GM19240 (cell line): ENCODE measurements at regions not wholly inside any gene's neighbourhood (a gene's known extent, or its start where the extent isn't known, plus 50 kb on each side); places are given as distances from the start of the nearest gene placed in this dataset.

Experiments
- DNase-seq: peaks from one replicate; pipeline ENCODE4 v3.0.0; 2011; ENCODE audit warnings: low spot score; ENCODE audit not compliant: insufficient read length

DNA sequence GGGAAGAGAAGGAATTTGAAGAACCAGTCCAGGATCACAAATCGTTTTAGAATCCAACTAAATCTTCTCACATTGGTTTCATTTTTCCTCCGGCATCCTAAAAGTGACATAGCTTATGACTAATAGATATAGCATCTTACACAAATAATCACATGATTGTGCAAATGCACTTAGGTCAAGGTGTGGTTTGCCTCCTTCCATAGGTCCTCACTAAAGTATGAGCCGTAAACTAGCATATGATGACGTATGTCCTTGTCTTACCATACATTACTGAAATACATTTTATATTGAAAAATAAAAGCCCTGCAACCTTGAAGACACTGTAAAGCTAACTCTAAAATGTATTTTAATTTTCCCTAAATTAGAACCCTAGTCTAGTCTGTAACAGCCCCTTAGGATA, 362.7 kb upstream of the ADAMTS16 start:
- DNase-seq = no peak

DNA sequence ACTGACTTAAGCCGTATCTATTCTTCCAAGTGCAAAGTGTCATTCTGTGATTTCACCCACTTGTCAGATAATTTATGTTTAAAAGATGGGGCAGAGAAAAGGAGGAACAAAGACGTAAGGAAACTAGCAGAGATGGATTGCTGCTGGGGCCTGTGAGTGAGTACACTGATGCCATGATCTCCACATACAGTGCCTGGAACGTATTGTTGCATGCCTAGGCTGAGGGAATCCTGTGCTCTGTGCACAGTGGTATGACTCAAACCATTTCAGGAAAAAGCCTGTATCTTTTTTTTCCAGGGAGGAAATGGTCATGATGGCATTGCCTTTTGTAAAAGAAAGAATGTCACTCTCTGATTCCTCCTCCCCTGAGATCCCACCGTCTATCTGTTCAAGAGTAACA, 359.5 kb upstream of the ADAMTS16 start:
- no peak for DNase-seq

- DNase-seq = no peak
These were observed 358.8 kb upstream of the ADAMTS16 start for GRCh38 chr5:4781299-4781698.

- no peak for DNase-seq
These were observed 354.2 kb upstream of the ADAMTS16 start for GRCh38 chr5:4785971-4786370.

DNA sequence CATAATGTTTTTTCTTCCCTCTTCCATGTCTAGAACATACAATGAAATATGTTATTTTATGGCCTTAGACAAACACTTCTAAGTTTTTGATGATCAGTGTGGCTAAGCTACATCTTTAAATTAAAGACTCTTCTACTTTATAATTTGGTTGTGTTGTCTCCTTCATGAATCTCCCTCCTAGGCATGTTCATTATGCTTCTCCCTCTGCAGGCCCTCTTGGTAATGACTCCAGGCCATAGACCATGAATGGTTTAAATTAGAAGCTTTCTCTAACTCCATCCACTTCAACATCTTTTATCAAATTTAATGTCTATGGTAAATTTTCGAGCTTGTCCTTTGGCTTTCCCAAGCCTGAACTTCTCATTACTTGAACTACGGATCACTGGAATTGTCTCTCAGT, 342.7 kb upstream of the ADAMTS16 start:
- no peak for DNase-seq

GRCh38 chr5:4802044-4802443, 338.1 kb upstream of the ADAMTS16 start:
- DNase-seq = no peak

DNA sequence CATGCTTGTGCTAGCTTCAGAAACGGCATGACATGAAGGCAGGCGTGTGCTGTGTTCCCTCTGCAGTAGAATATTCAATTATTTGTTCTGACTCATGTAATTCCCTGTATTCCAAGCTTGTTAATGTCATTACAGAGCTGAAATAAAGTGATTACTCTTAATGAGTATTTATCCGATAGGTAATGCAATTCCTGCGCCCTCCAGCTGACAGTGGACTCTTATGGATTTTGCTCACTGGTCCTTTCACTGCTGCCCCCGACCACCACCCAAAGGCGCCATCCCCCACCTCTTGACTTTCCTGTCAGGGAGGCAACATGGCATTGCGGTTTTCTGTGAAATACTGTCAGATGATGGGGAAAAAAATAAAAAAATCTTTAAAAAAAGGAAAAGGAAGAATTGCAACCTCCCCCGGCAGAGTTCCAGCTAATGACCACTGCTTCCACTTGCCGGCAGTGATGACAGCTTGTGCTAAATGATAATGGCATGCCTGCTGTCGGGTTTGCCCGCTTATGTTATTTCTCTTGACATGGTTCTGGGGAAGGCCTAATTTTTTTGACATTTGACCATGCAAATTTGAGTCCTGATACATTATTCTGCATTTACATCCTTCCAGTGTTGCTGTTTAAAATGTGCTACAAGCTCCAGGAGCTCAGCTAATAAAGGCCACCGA, 335.3 kb upstream of the ADAMTS16 start:
- no peak for DNase-seq

DNA sequence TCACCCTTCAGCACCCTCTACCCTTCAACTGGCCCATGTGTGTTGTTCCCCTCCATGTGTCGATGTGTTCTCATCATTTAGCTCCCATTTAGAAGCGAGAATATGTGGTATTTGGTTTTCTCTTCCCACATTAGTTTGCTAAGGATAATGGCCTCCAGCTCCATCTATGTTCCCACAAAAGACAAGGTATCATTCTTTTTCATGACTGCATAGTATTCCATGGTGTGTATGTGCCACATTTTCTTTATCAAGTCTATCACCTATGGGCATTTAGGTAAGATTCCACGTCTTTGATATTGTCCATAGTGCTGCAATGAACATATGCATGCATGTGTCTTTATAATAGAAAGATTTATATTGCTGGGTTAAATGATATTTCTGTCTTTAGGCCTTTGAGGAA, 325.1 kb upstream of the ADAMTS16 start:
- no peak for DNase-seq

DNA sequence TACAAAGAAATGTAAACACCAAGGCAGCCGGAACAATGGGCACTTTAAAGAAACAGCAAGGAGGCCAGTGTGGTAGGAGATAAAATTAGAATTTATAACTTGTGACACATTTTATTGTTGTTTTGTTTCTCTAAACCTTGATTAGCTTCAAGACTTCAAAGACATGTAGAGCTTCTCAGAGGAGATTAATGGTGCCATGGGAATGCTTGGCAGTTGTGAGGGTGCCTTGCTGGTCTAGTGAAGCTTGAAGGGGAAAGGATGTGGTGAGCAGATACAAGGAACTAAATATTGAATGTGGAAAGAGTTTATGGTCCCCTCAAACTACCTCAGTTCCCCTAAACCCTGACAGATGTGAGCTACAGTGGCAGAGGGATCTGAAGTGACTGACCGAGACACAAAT, 322.4 kb upstream of the ADAMTS16 start:
- DNase-seq = no peak

DNA sequence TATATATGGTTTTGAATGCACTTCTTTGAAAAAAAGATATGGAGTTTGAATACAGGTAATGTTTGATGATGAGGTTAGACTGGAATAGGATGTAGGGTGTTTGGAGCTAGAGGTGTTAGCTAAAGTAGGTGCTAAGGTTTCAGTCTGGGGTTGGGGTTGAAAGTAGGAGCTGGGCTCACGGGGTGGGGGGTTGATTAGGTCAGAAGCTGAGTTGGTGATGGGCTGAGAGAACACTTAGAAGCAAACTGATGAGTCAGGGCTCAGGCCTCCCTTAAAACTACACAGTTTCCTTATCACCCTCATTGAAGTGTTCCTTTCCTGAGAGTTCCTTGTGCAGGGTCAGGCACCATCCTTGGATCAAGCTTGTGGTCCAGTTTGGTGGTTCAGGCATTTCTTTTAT, 308.8 kb upstream of the ADAMTS16 start:
- DNase-seq = no peak

GRCh38 chr5:4832471-4832870, 307.7 kb upstream of the ADAMTS16 start:
- no peak for DNase-seq

DNA sequence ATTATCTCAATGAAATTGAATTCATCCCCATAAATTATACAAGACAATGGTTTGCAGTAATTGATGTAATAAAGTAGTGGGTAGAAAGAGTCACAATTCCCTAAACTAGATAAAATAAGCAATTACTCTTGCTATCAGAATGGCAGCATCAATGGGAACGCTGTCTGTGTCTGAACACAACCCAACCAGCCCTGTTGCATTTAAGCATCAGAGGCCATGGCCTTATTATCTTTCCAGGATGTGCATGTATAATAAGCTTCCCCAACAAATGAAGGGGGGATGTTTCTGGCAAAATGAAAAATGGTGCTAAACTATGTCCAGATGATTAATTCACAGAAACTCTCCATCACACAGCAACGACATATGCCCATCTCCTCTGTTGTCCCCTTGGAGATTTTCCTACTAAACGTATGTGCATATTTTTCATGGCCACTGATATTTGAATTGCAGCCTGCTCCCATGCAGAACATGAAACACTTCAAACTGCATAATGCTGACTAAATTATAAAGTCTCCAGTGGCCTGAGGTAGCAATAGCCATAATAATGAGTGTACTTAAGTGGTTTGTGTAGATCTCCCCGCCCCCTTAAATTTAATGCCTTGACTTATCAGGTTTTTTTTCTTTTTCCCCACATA, 306.9 kb upstream of the ADAMTS16 start:
- no peak for DNase-seq

- no peak for DNase-seq
These were observed 302.6 kb upstream of the ADAMTS16 start for GRCh38 chr5:4837489-4838058.

GRCh38 chr5:4845221-4845620, 294.9 kb upstream of the ADAMTS16 start:
- no peak for DNase-seq

- DNase-seq = no peak
These were observed 292.4 kb upstream of the ADAMTS16 start for GRCh38 chr5:4847766-4848165.

GRCh38 chr5:4855036-4855435, 285.1 kb upstream of the ADAMTS16 start:
- no peak for DNase-seq

GRCh38 chr5:4855880-4856279, 284.2 kb upstream of the ADAMTS16 start:
- DNase-seq = no peak

DNA sequence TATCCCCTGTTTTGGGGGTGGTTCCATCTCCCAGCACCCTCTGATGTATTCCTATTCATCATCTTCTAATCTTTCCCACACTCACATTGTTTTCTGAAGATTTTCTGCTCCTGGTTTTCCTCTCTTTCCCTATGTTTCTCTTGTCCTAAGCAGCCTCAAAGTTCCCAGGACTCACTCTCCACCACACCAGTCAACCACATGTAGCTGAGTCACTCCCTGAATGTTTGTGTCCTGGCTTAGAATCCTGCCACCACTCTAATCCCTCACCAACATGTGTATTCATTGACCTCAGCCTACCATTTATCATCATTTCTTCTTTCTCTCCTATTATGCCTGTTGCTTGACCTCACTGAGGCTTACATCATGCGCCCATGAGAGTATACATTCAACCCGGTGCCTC, 282.4 kb upstream of the ADAMTS16 start:
- no peak for DNase-seq

DNA sequence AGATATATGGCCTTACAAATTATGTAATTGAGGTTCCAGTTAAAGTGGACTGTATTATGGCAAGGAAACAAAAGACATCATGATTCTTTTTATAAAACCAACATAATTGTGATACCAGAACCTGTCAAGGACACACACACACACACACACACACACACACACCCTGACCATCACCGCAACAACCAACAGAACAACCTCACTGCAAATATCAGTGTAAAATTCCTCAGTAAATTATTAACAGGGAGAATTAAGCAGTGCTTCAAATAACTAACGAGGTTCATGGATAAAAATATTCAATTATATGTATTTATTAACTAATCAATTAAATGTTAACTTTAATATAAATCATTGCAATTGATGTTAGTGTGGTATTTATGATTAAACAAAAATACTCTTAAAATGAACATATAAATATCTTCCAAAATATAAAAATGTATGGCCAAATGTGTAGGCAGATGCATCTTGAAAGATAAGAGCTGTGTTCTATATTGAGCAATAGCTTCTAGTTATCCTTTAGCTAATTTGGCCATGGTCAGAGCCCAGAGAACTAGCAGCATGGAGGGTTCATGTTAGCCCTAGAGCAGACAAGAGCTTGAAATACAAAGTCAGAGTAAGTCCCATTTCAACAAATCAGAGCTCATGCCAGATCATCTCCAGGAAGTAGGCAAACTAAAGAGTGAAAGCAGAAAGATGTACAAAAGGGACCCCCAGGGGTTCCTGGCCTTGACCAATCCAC, 280.5 kb upstream of the ADAMTS16 start:
- no peak for DNase-seq

GRCh38 chr5:4860631-4861030, 279.5 kb upstream of the ADAMTS16 start:
- no peak for DNase-seq

- no peak for DNase-seq
These were observed 277.6 kb upstream of the ADAMTS16 start for GRCh38 chr5:4862500-4862899.

- DNase-seq = no peak
These were observed 273.9 kb upstream of the ADAMTS16 start for GRCh38 chr5:4866131-4866659.
